GM12878 (cell line): ENCODE measurements at regions not wholly inside any gene's neighbourhood (a gene's known extent, or its start where the extent isn't known, plus 50 kb on each side); places are given as distances from the start of the nearest gene placed in this dataset.

Source experiments
- ATAC-seq: fragments of 200-7000 bp; cut with Tn5 transposase; 3 replicates; pipeline ENCODE4 v1.9.1; 2020; ENCODE audit warnings: mild to moderate bottlenecking, moderate library complexity
- BruUV-seq: library from RNA; stranded (reverse); fragments of 400-500 nt; replicated peaks from 2 replicates; lab custom pipeline; 2021; lab: Mats Ljungman, UMichigan
- CTCF ChIA-PET: fragments of 300-600 bp; sonication (Branson Sonifier 250); formaldehyde crosslinking; extraction: SDS; loops from one replicate; lab custom pipeline; 2021; ENCODE audit warnings: inconsistent platforms; lab: Yijun Ruan, JAX
- POLR2A ChIA-PET: fragments of 350-600 bp; formaldehyde crosslinking; extraction: SDS; loops from one replicate; lab custom pipeline; 2021; ENCODE audit warnings: inconsistent platforms; lab: Charles Lee
- RAD21 ChIA-PET: fragments of 300-600 bp; sonication (Branson Sonifier 250); formaldehyde crosslinking; loops from one replicate; lab custom pipeline; 2023; ENCODE audit warnings: antibody characterized with exemption; ENCODE audit not compliant: unreplicated experiment; lab: Charles Lee
- SMC1A ChIA-PET: fragments of 300-600 bp; sonication (Branson Sonifier 250); formaldehyde crosslinking; loops from one replicate; lab custom pipeline; 2023; ENCODE audit not compliant: unreplicated experiment, uncharacterized antibody; lab: Charles Lee
- DNase-seq: peaks from one replicate; pipeline ENCODE4 v3.0.0-alpha.2; 2011; ENCODE audit warnings: low read depth, low spot score
- FAIRE-seq: peaks from 3 replicates; lab custom pipeline; 2011; peaks lifted over from hg19 to GRCh38; lab: Jason Lieb, UNC
- H2AFZ ChIP-seq: 2 replicates; pipeline ENCODE4 v1.6.0; 2011; ENCODE audit warnings: low read depth, low read length, control low read depth; ENCODE audit not compliant: control insufficient read depth
- H3K27ac ChIP-seq: 2 replicates; pipeline ENCODE4 v1.5.1; 2011; ENCODE audit warnings: control low read depth; ENCODE audit not compliant: control insufficient read depth, insufficient read depth
- H3K27me3 ChIP-seq, 2 experiments: replicated peaks in 1 of 2; 2 replicates each; pipeline versions ENCODE4 v1.6.0 to v1.6.1; 2011; ENCODE audit warnings: low read length in 1 of 2; ENCODE audit not compliant: control insufficient read depth in 2 of 2, insufficient read depth in 2 of 2
- H3K36me3 ChIP-seq, 2 experiments: 2 replicates each; pipeline ENCODE4 v1.5.1; 2011; ENCODE audit warnings: low read length in 1 of 2; ENCODE audit not compliant: control insufficient read depth in 2 of 2, insufficient read depth in 2 of 2
- H3K4me1 ChIP-seq: 2 replicates; pipeline ENCODE4 v1.6.1; 2011; ENCODE audit warnings: mild to moderate bottlenecking, low read length, moderate library complexity, mixed read lengths; ENCODE audit not compliant: control insufficient read depth, insufficient read depth
- H3K4me2 ChIP-seq: 2 replicates; pipeline ENCODE4 v1.6.0; 2011; ENCODE audit warnings: control low read depth; ENCODE audit not compliant: control insufficient read depth, insufficient read depth
- H3K4me3 ChIP-seq: fragments of 200-600 bp; sonication (generic); 2 replicates; pipeline ENCODE4 v1.5.1; 2016
- H3K79me2 ChIP-seq: 2 replicates; pipeline ENCODE4 v1.6.0; 2011; ENCODE audit warnings: low read length; ENCODE audit not compliant: control insufficient read depth, insufficient read depth
- H3K9ac ChIP-seq: 2 replicates; pipeline ENCODE4 v1.8.0; 2011; ENCODE audit warnings: low read length, control low read depth, mixed read lengths; ENCODE audit not compliant: control insufficient read depth, insufficient read depth
- H3K9me3 ChIP-seq: replicated peaks from 3 replicates; pipeline ENCODE4 v1.5.1; 2011; ENCODE audit warnings: mild to moderate bottlenecking, low read length; ENCODE audit not compliant: control insufficient read depth, insufficient read depth
- H4K20me1 ChIP-seq: 2 replicates; pipeline ENCODE4 v1.6.0; 2011; ENCODE audit not compliant: control insufficient read depth, insufficient read depth
- E4F1 ChIP-seq: fragments of 450-650 bp; IDR thresholded peaks from 2 replicates; pipeline ENCODE4 v1.6.1; 2018; ENCODE audit warnings: borderline replicate concordance, mild to moderate bottlenecking; ENCODE audit not compliant: partially characterized antibody
- IRF4 ChIP-seq: IDR thresholded peaks from 2 replicates; pipeline ENCODE4 v1.6.1; 2011; ENCODE audit warnings: low read depth, low read length
- LARP7 ChIP-seq: fragments of 450-650 bp; IDR thresholded peaks from 2 replicates; pipeline ENCODE4 v1.6.1; 2017; ENCODE audit warnings: mild to moderate bottlenecking
- MTA2 ChIP-seq: fragments of 450-650 bp; IDR thresholded peaks from 2 replicates; pipeline ENCODE4 v1.6.1; 2016; ENCODE audit warnings: low read depth, mild to moderate bottlenecking, moderate library complexity
- MTA3 ChIP-seq: IDR thresholded peaks from 2 replicates; pipeline ENCODE4 v1.6.1; 2012; ENCODE audit warnings: low read length, inconsistent platforms, borderline replicate concordance
- PBX3 ChIP-seq: IDR thresholded peaks from 2 replicates; pipeline ENCODE4 v1.6.1; 2011; ENCODE audit warnings: mild to moderate bottlenecking, low read depth, low read length, moderate library complexity; ENCODE audit not compliant: insufficient replicate concordance
- SMARCA5 ChIP-seq: fragments of 450-650 bp; IDR thresholded peaks from 2 replicates; pipeline ENCODE4 v1.6.1; 2017; ENCODE audit warnings: mild to moderate bottlenecking
- STAT1 ChIP-seq: fragments of 450-650 bp; conservative IDR thresholded peaks from 2 replicates; pipeline ENCODE4 v1.6.1; 2014; ENCODE audit warnings: antibody characterized with exemption, mild to moderate bottlenecking
- ZBTB40 ChIP-seq: fragments of 450-650 bp; IDR thresholded peaks from 2 replicates; pipeline ENCODE4 v1.6.1; 2016; ENCODE audit warnings: mild to moderate bottlenecking, moderate library complexity, borderline replicate concordance
- ZNF274 ChIP-seq: IDR thresholded peaks from one replicate; pipeline ENCODE4 v1.8.0; 2011; ENCODE audit not compliant: insufficient read length, insufficient read depth
- WGBS: methylation state at CpG from one replicate; pipeline ENCODE4 v1.1.6; 2016; ENCODE audit warnings: low lambda C conversion rate; ENCODE audit not compliant: insufficient replicate concordance, insufficient coverage; ENCODE audit errors: missing lambda C conversion rate; 5-methylcytosine and 5-hydroxymethylcytosine counted together
- in situ Hi-C: fragments of 300-500 bp; cut with MboI; formaldehyde crosslinking; loops from 9 replicates; pipeline ENCODE4 v1.14.3; 2018; ENCODE audit warnings: mixed read lengths
- intact Hi-C: fragments of 100-400 bp; cut with micrococcal nuclease; formaldehyde crosslinking; loops from one replicate; pipeline ENCODE4 v1.14.2; 2022; ENCODE audit not compliant: unreplicated experiment

- no peak for TF ChIP-seq E4F1
- TF ChIP-seq, all 136 proteins: peak for 0
Measured at GRCh38 chr9:13027879-13028278, 251.6 kb downstream of the MPDZ start (continued).

- FAIRE-seq, result no peak
- no peak overlapping the region for H3K4me3 ChIP-seq
- no peak for TF ChIP-seq MTA3
- TF ChIP-seq SMARCA5, result no peak
- TF ChIP-seq IRF4, result no peak
- no peak for TF ChIP-seq STAT1
- no peak for TF ChIP-seq ZNF274
- TF ChIP-seq MTA2, result no peak
- no peak for TF ChIP-seq LARP7
- TF ChIP-seq ZBTB40, result no peak
- TF ChIP-seq PBX3, result no peak
- TF ChIP-seq, all 136 proteins: peak for 0
- 69% methylated on average over 8 of the region's 8 CpGs for WGBS
- ATAC-seq (no peak), DNase-seq (no peak)
- H3K4me2 ChIP-seq, result no peak overlapping the region
- H3K27ac ChIP-seq, result no peak overlapping the region
- intact Hi-C loops, result no loop called here
- H3K9me3 ChIP-seq, result no peaks in the 10 kb centered on the region
- no peaks in the 10 kb centered on the region for H3K79me2 ChIP-seq
- in situ Hi-C loops, result loop anchor here (10.0 kb wide), 1 partner anchor 58 kb away; no protein-coding TSS in a partner anchor
- no TSS peak for BruUV-seq
- H3K36me3 ChIP-seq, result no peaks in the 10 kb centered on the region
- no peaks in the 10 kb centered on the region for H4K20me1 ChIP-seq
- H2AFZ ChIP-seq, result no peak overlapping the region
- POLR2A ChIA-PET, result no interaction called here
- H3K4me1 ChIP-seq, result no peaks in the 10 kb centered on the region
- no peak overlapping the region for H3K9ac ChIP-seq
- SMC1A ChIA-PET, result no interaction called here
- no peaks in the 10 kb centered on the region for H3K27me3 ChIP-seq
- RAD21 ChIA-PET, result interaction anchor here (0.8 kb wide), 1 partner anchor 58 kb away, joined by 3 read pairs; no protein-coding TSS in a partner anchor
- CTCF ChIA-PET, result interaction anchor here (0.8 to 2.8 kb wide), 4 partner anchors 29 to 58 kb away, joined by 3 to 7 read pairs (median 3); no protein-coding TSS in a partner anchor
Measured at GRCh38 chr9:13032585-13032984, 246.9 kb downstream of the MPDZ start.
